ENCODE measurements at regions not wholly inside any gene's neighbourhood (a gene's known extent, or its start where the extent isn't known, plus 50 kb on each side); places are given as distances from the start of the nearest gene placed in this dataset.

GRCh38 chr15:39466750-39467105, 114.2 kb upstream of the THBS1 start:
- H3K36me3 Mint-ChIP-seq (ENCODE audit: low read depth): no peaks in the 10 kb centered on the region
- Histone ChIP-seq H3K4me1 (ENCODE audit: insufficient read depth, low read length) (no peaks in the 10 kb centered on the region), H3K27ac (ENCODE audit: low read depth in 1 of 2, low read length in 2 of 2) (no peak overlapping the region), H3K4me3 (ENCODE audit: low read length) (no peak overlapping the region), H3K9me3 (ENCODE audit: control insufficient read depth in 1 of 2, insufficient read depth in 1 of 2, low read length in 2 of 2) (no peaks in the 10 kb centered on the region), H3K27me3 (ENCODE audit: control insufficient read depth in 1 of 2, insufficient read depth in 2 of 2, low read length in 2 of 2) (no peaks in the 10 kb centered on the region), H3K36me3 (ENCODE audit: insufficient read depth, low read length) (no peaks in the 10 kb centered on the region)
- H3K9me3 Mint-ChIP-seq: no peaks in the 10 kb centered on the region
- intact Hi-C loops (cut with DNase I, micrococcal nuclease): no loop called here
- no peak for ATAC-seq (ENCODE audit: poor library complexity)
- no peak for DNase-seq
- H3K4me1 Mint-ChIP-seq (ENCODE audit: low read depth): no peaks in the 10 kb centered on the region
- no peaks in the 10 kb centered on the region for H3K27me3 Mint-ChIP-seq
- ChIA-PET POLR2A (no interaction called here), CTCF (no interaction called here)
- H3K27ac Mint-ChIP-seq: no peak overlapping the region
- H3K4me3 Mint-ChIP-seq: no peak overlapping the region
- no peak for TF ChIP-seq CTCF (IDR thresholded peaks at IDR 0.05)

- no peaks in the 10 kb centered on the region for H3K9me3 Mint-ChIP-seq
- ATAC-seq (ENCODE audit: poor library complexity) (no peak), DNase-seq (peak in 3 of 14 experiments; percentile 8 to 54 (median 47))
- CTCF ChIA-PET: no interaction called here
- H3K4me3 ChIP-seq (ENCODE audit: low read length): no peak overlapping the region
- no peaks in the 10 kb centered on the region for H3K27me3 Mint-ChIP-seq
- no peak overlapping the region for H3K4me3 Mint-ChIP-seq
- no peak for TF ChIP-seq CTCF (IDR thresholded peaks at IDR 0.05)
- POLR2A ChIA-PET: no interaction called here
- H3K36me3 ChIP-seq (ENCODE audit: insufficient read depth, low read length): no peaks in the 10 kb centered on the region
- no peaks in the 10 kb centered on the region for H3K4me1 ChIP-seq (ENCODE audit: insufficient read depth, low read length)
- intact Hi-C loops (cut with DNase I, micrococcal nuclease): no loop called here
- H3K4me1 Mint-ChIP-seq (ENCODE audit: low read depth): no peaks in the 10 kb centered on the region
- no peaks in the 10 kb centered on the region for H3K36me3 Mint-ChIP-seq (ENCODE audit: low read depth)
- H3K9me3 ChIP-seq (ENCODE audit: control insufficient read depth in 1 of 2, insufficient read depth in 1 of 2, low read length in 2 of 2): no peaks in the 10 kb centered on the region
- no peak overlapping the region for H3K27ac Mint-ChIP-seq
- H3K27ac ChIP-seq (ENCODE audit: low read depth in 1 of 2, low read length in 2 of 2): no peak overlapping the region
- H3K27me3 ChIP-seq (ENCODE audit: control insufficient read depth in 1 of 2, insufficient read depth in 2 of 2, low read length in 2 of 2): no peaks in the 10 kb centered on the region
These were observed 112.5 kb upstream of the THBS1 start for GRCh38 chr15:39468331-39468730.

- TF ChIP-seq CTCF (IDR thresholded peaks at IDR 0.05): no peak
- no peaks in the 10 kb centered on the region for H3K9me3 ChIP-seq (ENCODE audit: control insufficient read depth in 1 of 2, insufficient read depth in 1 of 2, low read length in 2 of 2)
- Mint-ChIP-seq H3K4me3 (no peak overlapping the region), H3K36me3 (ENCODE audit: low read depth) (no peaks in the 10 kb centered on the region), H3K4me1 (ENCODE audit: low read depth) (no peaks in the 10 kb centered on the region), H3K27ac (no peak overlapping the region), H3K9me3 (no peaks in the 10 kb centered on the region), H3K27me3 (no peaks in the 10 kb centered on the region)
- no peak overlapping the region for H3K27ac ChIP-seq (ENCODE audit: low read depth in 1 of 2, low read length in 2 of 2)
- H3K27me3 ChIP-seq (ENCODE audit: control insufficient read depth in 1 of 2, insufficient read depth in 2 of 2, low read length in 2 of 2): no peaks in the 10 kb centered on the region
- no peaks in the 10 kb centered on the region for H3K4me1 ChIP-seq (ENCODE audit: insufficient read depth, low read length)
- no peak for ATAC-seq (ENCODE audit: poor library complexity)
- intact Hi-C loops (cut with DNase I, micrococcal nuclease): no loop called here
- CTCF ChIA-PET: no interaction called here
- H3K4me3 ChIP-seq (ENCODE audit: low read length): no peak overlapping the region
- no peak for DNase-seq
- H3K36me3 ChIP-seq (ENCODE audit: insufficient read depth, low read length): no peaks in the 10 kb centered on the region
- POLR2A ChIA-PET: no interaction called here
These were observed 112.1 kb upstream of the THBS1 start for GRCh38 chr15:39468828-39469227.

Measured in CD4-positive, alpha-beta T cell (primary cell).